A673 (cell line): ENCODE measurements at regions not wholly inside any gene's neighbourhood (a gene's known extent, or its start where the extent isn't known, plus 50 kb on each side); places are given as distances from the start of the nearest gene placed in this dataset.

Experiments
- BruUV-seq: library from RNA; stranded (reverse); fragments of 400-500 nt; replicated peaks from 2 replicates; lab custom pipeline; 2021; lab: Mats Ljungman, UMichigan
- CTCF ChIA-PET: fragments of 300-600 bp; sonication (Branson Sonifier 250); formaldehyde crosslinking; loops from one replicate; lab custom pipeline; 2022; ENCODE audit warnings: antibody characterized with exemption; lab: Charles Lee
- POLR2A ChIA-PET: fragments of 300-600 bp; sonication (Branson Sonifier 250); formaldehyde crosslinking; loops from one replicate; lab custom pipeline; 2022; ENCODE audit warnings: antibody characterized with exemption; ENCODE audit not compliant: low non-redundant PET; lab: Charles Lee
- DNase-seq: peaks from one replicate; pipeline ENCODE4 v3.0.0-alpha.2; 2015; ENCODE audit warnings: low spot score
- H3K27ac ChIP-seq: fragments of 200-600 bp; sonication (generic); 2 replicates; pipeline ENCODE4 v1.5.1; 2016; ENCODE audit warnings: mixed run types, low read depth, mild to moderate bottlenecking, mixed read lengths, antibody characterized with exemption, low read length; ENCODE audit not compliant: poor library complexity, severe bottlenecking
- H3K27me3 ChIP-seq: fragments of 200-600 bp; sonication (generic); replicated peaks from 2 replicates; pipeline ENCODE4 v1.6.1; 2017; ENCODE audit warnings: mixed run types, low read depth, mild to moderate bottlenecking, mixed read lengths, antibody characterized with exemption, low read length; ENCODE audit not compliant: insufficient read depth, poor library complexity
- H3K36me3 ChIP-seq: fragments of 200-600 bp; sonication (generic); 2 replicates; pipeline ENCODE4 v1.6.1; 2016; ENCODE audit warnings: mixed run types, mild to moderate bottlenecking, mixed read lengths, antibody characterized with exemption, low read length; ENCODE audit not compliant: insufficient read depth, poor library complexity, severe bottlenecking
- H3K4me1 ChIP-seq: fragments of 200-600 bp; sonication (generic); 2 replicates; pipeline ENCODE4 v1.6.1; 2017; ENCODE audit warnings: mixed run types, mild to moderate bottlenecking, mixed read lengths, antibody characterized with exemption, low read length; ENCODE audit not compliant: insufficient read depth, poor library complexity, severe bottlenecking
- H3K4me3 ChIP-seq: fragments of 200-600 bp; sonication (generic); 2 replicates; pipeline ENCODE4 v1.5.1; 2016; ENCODE audit warnings: low read depth, mixed run types, mild to moderate bottlenecking, mixed read lengths, low read length; ENCODE audit not compliant: poor library complexity, severe bottlenecking
- H3K9me3 ChIP-seq: fragments of 200-600 bp; sonication (generic); 2 replicates; pipeline ENCODE4 v1.6.1; 2016; ENCODE audit warnings: mixed run types, low read depth, mild to moderate bottlenecking, mixed read lengths, antibody characterized with exemption, low read length; ENCODE audit not compliant: poor library complexity, severe bottlenecking
- CTCF ChIP-seq: fragments of 300-800, 200-600 bp; sonication (generic); conservative IDR thresholded peaks from 2 replicates; pipeline ENCODE4 v1.5.1; 2017; ENCODE audit warnings: low read depth, mild to moderate bottlenecking, antibody characterized with exemption, low read length, moderate library complexity, mixed read lengths
- EZH2 ChIP-seq: fragments of 200-600 bp; sonication (generic); IDR thresholded peaks from 2 replicates; pipeline ENCODE4 v1.6.1; 2017; ENCODE audit warnings: borderline replicate concordance, low read depth, mild to moderate bottlenecking, mixed read lengths, antibody characterized with exemption, low read length; ENCODE audit not compliant: poor library complexity, severe bottlenecking
- intact Hi-C: fragments of 100-400 bp; cut with micrococcal nuclease; formaldehyde crosslinking; loops from one replicate; pipeline ENCODE4 v1.10.0; 2022; ENCODE audit not compliant: unreplicated experiment

- POLR2A ChIA-PET: no interaction called here
- intact Hi-C loops: no loop called here
- peak; percentile 46; the same call in 1 of the 2 replicates for TF ChIP-seq CTCF
- TF ChIP-seq EZH2: no peak
- H3K4me3 ChIP-seq: no peak overlapping the region
- no peaks in the 10 kb centered on the region for H3K36me3 ChIP-seq
- H3K27me3 ChIP-seq: no peaks in the 10 kb centered on the region
- no peak for DNase-seq
- CTCF ChIA-PET: no interaction called here
- H3K4me1 ChIP-seq: no peaks in the 10 kb centered on the region
- no peak overlapping the region for H3K27ac ChIP-seq
- H3K9me3 ChIP-seq: no peaks in the 10 kb centered on the region
- no TSS peak for BruUV-seq
These were observed 366.5 kb upstream of the ARID1B start for GRCh38 chr6:156410649-156411048.

GRCh38 chr6:156408655-156409054, 368.5 kb upstream of the ARID1B start:
- intact Hi-C loops: no loop called here
- Histone ChIP-seq H3K4me1 (no peaks in the 10 kb centered on the region), H3K36me3 (no peaks in the 10 kb centered on the region), H3K4me3 (no peak overlapping the region), H3K27me3 (no peaks in the 10 kb centered on the region), H3K27ac (no peak overlapping the region), H3K9me3 (no peaks in the 10 kb centered on the region)
- BruUV-seq: no TSS peak
- no peak for DNase-seq
- TF ChIP-seq CTCF (no peak), EZH2 (no peak)
- ChIA-PET POLR2A (no interaction called here), CTCF (no interaction called here)

- ChIA-PET POLR2A (no interaction called here), CTCF (no interaction called here)
- Histone ChIP-seq H3K27me3 (no peaks in the 10 kb centered on the region), H3K9me3 (no peaks in the 10 kb centered on the region), H3K36me3 (no peaks in the 10 kb centered on the region), H3K4me1 (no peaks in the 10 kb centered on the region), H3K4me3 (no peak overlapping the region), H3K27ac (no peak overlapping the region)
- DNase-seq: no peak
- intact Hi-C loops: no loop called here
- TF ChIP-seq CTCF: no peak
- TF ChIP-seq EZH2: no peak
- BruUV-seq: no TSS peak
These were observed 369.8 kb upstream of the ARID1B start for GRCh38 chr6:156407334-156407733.
